MM.1S (cell line): ENCODE measurements at regions not wholly inside any gene's neighbourhood (a gene's known extent, or its start where the extent isn't known, plus 50 kb on each side); places are given as distances from the start of the nearest gene placed in this dataset.

Experiments
- DNase-seq: peaks from one replicate; pipeline ENCODE4 v3.0.0-alpha.2; 2015
- H2AFZ ChIP-seq: fragments of 300-600 bp; sonication (generic); 2 replicates; pipeline ENCODE4 v1.6.0; 2016; ENCODE audit warnings: antibody characterized with exemption, low read length
- H3F3A ChIP-seq: fragments of 300-600 bp; sonication (generic); 2 replicates; pipeline ENCODE4 v1.6.1; 2016; ENCODE audit warnings: mild to moderate bottlenecking, antibody characterized with exemption, low read length, moderate library complexity, mixed read lengths; ENCODE audit not compliant: insufficient read depth
- H3K27ac ChIP-seq: fragments of 300-600 bp; sonication (generic); 2 replicates; pipeline ENCODE4 v1.5.1; 2016; ENCODE audit warnings: mild to moderate bottlenecking, low read length
- H3K27me3 ChIP-seq: fragments of 300-600 bp; sonication (generic); replicated peaks from 2 replicates; pipeline ENCODE4 v1.6.0; 2016; ENCODE audit warnings: low read length; ENCODE audit not compliant: insufficient read depth
- H3K36me3 ChIP-seq: fragments of 300-600 bp; sonication (generic); replicated peaks from 2 replicates; pipeline ENCODE4 v1.6.1; 2016; ENCODE audit warnings: mild to moderate bottlenecking, low read length, mixed read lengths; ENCODE audit not compliant: insufficient read depth
- H3K4me1 ChIP-seq: fragments of 300-600 bp; sonication (generic); 2 replicates; pipeline ENCODE4 v1.6.1; 2016; ENCODE audit warnings: low read length, mixed read lengths
- H3K4me2 ChIP-seq: fragments of 300-600 bp; sonication (generic); 2 replicates; pipeline ENCODE4 v1.6.0; 2016; ENCODE audit warnings: low read depth, low read length
- H3K4me3 ChIP-seq: fragments of 300-600 bp; sonication (generic); 2 replicates; pipeline ENCODE4 v1.5.1; 2016; ENCODE audit warnings: low read length, mixed read lengths
- H3K79me2 ChIP-seq: fragments of 300-600 bp; sonication (generic); 2 replicates; pipeline ENCODE4 v1.6.1; 2016; ENCODE audit warnings: mixed run types, low read length, mixed read lengths
- H3K9ac ChIP-seq: fragments of 300-600 bp; sonication (generic); 2 replicates; pipeline ENCODE4 v1.6.1; 2016; ENCODE audit warnings: low read length, mixed read lengths
- H3K9me2 ChIP-seq: fragments of 300-600 bp; sonication (generic); replicated peaks from 2 replicates; pipeline ENCODE4 v1.6.1; 2016; ENCODE audit warnings: mild to moderate bottlenecking, low read length, mixed read lengths; ENCODE audit not compliant: insufficient read depth
- H3K9me3 ChIP-seq: fragments of 300-600 bp; sonication (generic); replicated peaks from 2 replicates; pipeline ENCODE4 v1.6.1; 2016; ENCODE audit warnings: mild to moderate bottlenecking, low read length, mixed read lengths; ENCODE audit not compliant: insufficient read depth
- H4K20me1 ChIP-seq: fragments of 300-600 bp; sonication (generic); 2 replicates; pipeline ENCODE4 v1.6.1; 2016; ENCODE audit warnings: mild to moderate bottlenecking, low read length, moderate library complexity, mixed read lengths; ENCODE audit not compliant: insufficient read depth
- EZH2 ChIP-seq: fragments of 300-600 bp; sonication (generic); optimal IDR thresholded peaks from 2 replicates; pipeline ENCODE3; 2017; ENCODE audit warnings: low read depth, mild to moderate bottlenecking, antibody characterized with exemption, low read length, mixed read lengths
- EZH2phosphoT487 ChIP-seq: fragments of 300-600 bp; sonication (generic); IDR thresholded peaks from 2 replicates; pipeline ENCODE4 v1.6.1; 2018; ENCODE audit warnings: antibody characterized with exemption, low read length
- TF ChIP-seq, protein P1 (sequence below): fragments of 300-600 bp; sonication (generic); IDR thresholded peaks from 2 replicates; pipeline ENCODE4 v1.5.1; 2016; ENCODE audit warnings: antibody characterized with exemption, low read length, mixed read lengths

DNA sequence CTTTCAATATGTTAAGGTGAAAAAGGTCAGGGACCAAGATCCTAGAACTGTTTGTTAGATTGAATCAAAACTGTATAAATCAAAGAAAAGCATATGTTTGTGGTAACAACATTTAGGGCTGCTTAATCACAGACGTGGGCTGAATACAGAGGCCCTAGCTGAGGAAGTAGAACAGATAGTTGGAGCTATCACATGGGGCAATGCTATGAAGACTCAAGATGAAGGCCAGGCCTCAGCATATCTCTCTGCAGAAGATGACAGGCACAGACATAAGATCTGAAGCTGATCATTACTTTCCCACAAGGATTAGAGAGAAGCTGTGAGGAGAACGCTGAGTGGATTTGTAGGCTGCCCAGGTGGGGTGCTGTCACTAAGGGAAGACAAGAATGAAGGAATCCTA, 158.6 kb upstream of the CARD18 start:
- no peaks in the 10 kb centered on the region for H3K4me1 ChIP-seq
- no peaks in the 10 kb centered on the region for H4K20me1 ChIP-seq
- H3K27me3 ChIP-seq, result no peaks in the 10 kb centered on the region
- H3F3A ChIP-seq, result no peaks in the 10 kb centered on the region
- no peak overlapping the region for H3K4me3 ChIP-seq
- H3K79me2 ChIP-seq, result no peaks in the 10 kb centered on the region
- no peak overlapping the region for H3K27ac ChIP-seq
- H3K9ac ChIP-seq, result no peak overlapping the region
- TF ChIP-seq, protein P1, sequence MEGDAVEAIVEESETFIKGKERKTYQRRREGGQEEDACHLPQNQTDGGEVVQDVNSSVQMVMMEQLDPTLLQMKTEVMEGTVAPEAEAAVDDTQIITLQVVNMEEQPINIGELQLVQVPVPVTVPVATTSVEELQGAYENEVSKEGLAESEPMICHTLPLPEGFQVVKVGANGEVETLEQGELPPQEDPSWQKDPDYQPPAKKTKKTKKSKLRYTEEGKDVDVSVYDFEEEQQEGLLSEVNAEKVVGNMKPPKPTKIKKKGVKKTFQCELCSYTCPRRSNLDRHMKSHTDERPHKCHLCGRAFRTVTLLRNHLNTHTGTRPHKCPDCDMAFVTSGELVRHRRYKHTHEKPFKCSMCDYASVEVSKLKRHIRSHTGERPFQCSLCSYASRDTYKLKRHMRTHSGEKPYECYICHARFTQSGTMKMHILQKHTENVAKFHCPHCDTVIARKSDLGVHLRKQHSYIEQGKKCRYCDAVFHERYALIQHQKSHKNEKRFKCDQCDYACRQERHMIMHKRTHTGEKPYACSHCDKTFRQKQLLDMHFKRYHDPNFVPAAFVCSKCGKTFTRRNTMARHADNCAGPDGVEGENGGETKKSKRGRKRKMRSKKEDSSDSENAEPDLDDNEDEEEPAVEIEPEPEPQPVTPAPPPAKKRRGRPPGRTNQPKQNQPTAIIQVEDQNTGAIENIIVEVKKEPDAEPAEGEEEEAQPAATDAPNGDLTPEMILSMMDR, result no peak
- TF ChIP-seq EZH2 (no peak), EZH2phosphoT487 (no peak)
- no peak for DNase-seq
- no peaks in the 10 kb centered on the region for H3K36me3 ChIP-seq
- no peak overlapping the region for H2AFZ ChIP-seq
- no peaks in the 10 kb centered on the region for H3K9me2 ChIP-seq
- H3K9me3 ChIP-seq, result no peaks in the 10 kb centered on the region
- no peak overlapping the region for H3K4me2 ChIP-seq

DNA sequence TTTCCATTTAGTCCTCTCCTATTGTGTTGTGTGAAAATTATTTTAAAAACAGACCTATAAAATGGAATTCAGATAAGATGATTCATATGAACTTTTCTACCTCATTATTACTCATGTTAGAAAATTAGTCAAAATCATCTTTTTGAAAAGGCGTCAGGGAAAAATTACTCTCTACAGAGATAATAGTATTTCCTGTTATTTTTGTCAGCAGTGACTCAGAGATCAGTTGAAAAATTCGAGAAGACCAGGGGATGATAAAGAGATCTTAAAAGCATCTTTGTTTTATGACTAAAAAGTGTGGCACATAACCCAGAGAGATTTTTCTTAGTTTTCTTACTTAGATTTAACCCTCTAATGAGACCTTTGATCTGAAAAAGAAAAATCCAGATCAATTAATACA, 157.9 kb upstream of the CARD18 start:
- Histone ChIP-seq H3K9me2 (no peaks in the 10 kb centered on the region), H3K36me3 (no peaks in the 10 kb centered on the region), H3K4me3 (no peak overlapping the region), H3F3A (no peaks in the 10 kb centered on the region), H3K79me2 (no peaks in the 10 kb centered on the region), H4K20me1 (no peaks in the 10 kb centered on the region), H2AFZ (no peak overlapping the region), H3K4me2 (no peak overlapping the region), H3K9ac (no peak overlapping the region), H3K9me3 (no peaks in the 10 kb centered on the region), H3K4me1 (no peaks in the 10 kb centered on the region), H3K27me3 (no peaks in the 10 kb centered on the region), H3K27ac (no peak overlapping the region)
- TF ChIP-seq, protein P1, result no peak
- TF ChIP-seq EZH2 (no peak), EZH2phosphoT487 (no peak)
- no peak for DNase-seq

DNA sequence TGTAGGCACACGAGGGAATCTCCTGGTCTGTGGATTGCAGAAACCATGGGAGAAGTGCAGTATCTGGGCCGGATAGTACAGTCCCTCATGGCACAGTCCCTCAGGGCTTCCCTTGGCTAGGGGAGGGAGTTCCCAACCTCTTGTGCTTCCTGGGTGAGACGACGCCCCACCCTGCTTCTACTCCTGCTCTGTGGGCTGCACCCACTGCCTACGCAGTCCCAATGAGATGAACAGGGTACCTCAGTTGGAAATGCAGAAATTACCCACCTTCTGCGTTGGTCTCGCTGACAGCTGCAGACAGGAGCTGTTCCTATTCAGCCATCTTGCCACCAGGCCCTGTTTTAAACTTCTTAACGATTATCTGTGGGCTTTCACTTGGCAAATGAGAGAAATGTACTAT, 157.2 kb upstream of the CARD18 start:
- no peaks in the 10 kb centered on the region for H3K9me3 ChIP-seq
- TF ChIP-seq, protein P1, result no peak
- TF ChIP-seq EZH2phosphoT487, result no peak
- TF ChIP-seq EZH2, result no peak
- H3K79me2 ChIP-seq, result no peaks in the 10 kb centered on the region
- no peak overlapping the region for H3K4me2 ChIP-seq
- no peaks in the 10 kb centered on the region for H3K9me2 ChIP-seq
- H3K4me1 ChIP-seq, result no peaks in the 10 kb centered on the region
- no peaks in the 10 kb centered on the region for H3F3A ChIP-seq
- H4K20me1 ChIP-seq, result no peaks in the 10 kb centered on the region
- H3K27ac ChIP-seq, result no peak overlapping the region
- no peak for DNase-seq
- no peaks in the 10 kb centered on the region for H3K36me3 ChIP-seq
- no peak overlapping the region for H2AFZ ChIP-seq
- H3K27me3 ChIP-seq, result no peaks in the 10 kb centered on the region
- no peak overlapping the region for H3K4me3 ChIP-seq
- no peak overlapping the region for H3K9ac ChIP-seq
